ENCODE measurements at regions not wholly inside any gene's neighbourhood (a gene's known extent, or its start where the extent isn't known, plus 50 kb on each side); places are given as distances from the start of the nearest gene placed in this dataset.
"Not testable (repeated sequence)": the region's sequence is repeated elsewhere in the genome, so short reads cannot be mapped to it uniquely, and the experiment has no call there.

GRCh38 chr16:19959736-19960135 lies 75.1 kb upstream of the GPRC5B start:
- Histone ChIP-seq H3K4me3 (replicated peaks; ENCODE audit: insufficient read depth, low read length) (no peak overlapping the region), H3K27ac (replicated peaks) (no peak overlapping the region), H3K27me3 (ENCODE audit: insufficient read depth, poor library complexity, severe bottlenecking) (no peaks in the 10 kb centered on the region)
- TF ChIP-seq REST (IDR thresholded peaks at IDR 0.05; ENCODE audit: insufficient replicate concordance, low read depth), result no peak
- no peak for TF ChIP-seq SPI1 (IDR thresholded peaks at IDR 0.05; ENCODE audit: borderline replicate concordance, low read depth)
- no peak for TF ChIP-seq POLR2AphosphoS5 (IDR thresholded peaks at IDR 0.05; ENCODE audit: low read depth)
- TF ChIP-seq CTCF (IDR thresholded peaks at IDR 0.05; ENCODE audit: insufficient read depth, low read length), result no peak
- no peak for TF ChIP-seq GABPA (IDR thresholded peaks at IDR 0.05; ENCODE audit: low read depth)
- DNase-seq (ENCODE audit: low read depth in 1 of 2, low spot score in 1 of 2), result no peak

GRCh38 chr16:19955896-19956295 lies 71.2 kb upstream of the GPRC5B start:
- not testable (repeated sequence) for H3K27ac ChIP-seq (replicated peaks); DNase-seq (ENCODE audit: low read depth in 1 of 2, low spot score in 1 of 2); H3K27me3 ChIP-seq (ENCODE audit: insufficient read depth, poor library complexity, severe bottlenecking); H3K4me3 ChIP-seq (replicated peaks; ENCODE audit: insufficient read depth, low read length)

- not testable (repeated sequence) for H3K27me3 ChIP-seq (ENCODE audit: insufficient read depth, poor library complexity, severe bottlenecking); H3K4me3 ChIP-seq (replicated peaks; ENCODE audit: insufficient read depth, low read length); DNase-seq (ENCODE audit: low read depth in 1 of 2, low spot score in 1 of 2); H3K27ac ChIP-seq (replicated peaks)
These were observed 70.4 kb upstream of the GPRC5B start for GRCh38 chr16:19955084-19955483.

- no peak for DNase-seq (ENCODE audit: low read depth in 1 of 2, low spot score in 1 of 2)
- Histone ChIP-seq H3K27me3 (ENCODE audit: insufficient read depth, poor library complexity, severe bottlenecking) (no peaks in the 10 kb centered on the region), H3K4me3 (replicated peaks; ENCODE audit: insufficient read depth, low read length) (no peak overlapping the region), H3K27ac (replicated peaks) (no peak overlapping the region)
- no peak for TF ChIP-seq CTCF (IDR thresholded peaks at IDR 0.05; ENCODE audit: insufficient read depth, low read length)
- TF ChIP-seq REST (IDR thresholded peaks at IDR 0.05; ENCODE audit: insufficient replicate concordance, low read depth), result no peak
- no peak for TF ChIP-seq SPI1 (IDR thresholded peaks at IDR 0.05; ENCODE audit: borderline replicate concordance, low read depth)
- TF ChIP-seq GABPA (IDR thresholded peaks at IDR 0.05; ENCODE audit: low read depth), result no peak
- TF ChIP-seq POLR2AphosphoS5 (IDR thresholded peaks at IDR 0.05; ENCODE audit: low read depth), result no peak
These were observed 63.8 kb upstream of the GPRC5B start for GRCh38 chr16:19948186-19949104.

- no peak overlapping the region for H3K27ac ChIP-seq (replicated peaks)
- DNase-seq (ENCODE audit: low read depth in 1 of 2, low spot score in 1 of 2), result no peak
- TF ChIP-seq GABPA (IDR thresholded peaks at IDR 0.05; ENCODE audit: low read depth) (no peak), CTCF (IDR thresholded peaks at IDR 0.05; ENCODE audit: insufficient read depth, low read length) (no peak), REST (IDR thresholded peaks at IDR 0.05; ENCODE audit: insufficient replicate concordance, low read depth) (no peak), POLR2AphosphoS5 (IDR thresholded peaks at IDR 0.05; ENCODE audit: low read depth) (no peak), SPI1 (IDR thresholded peaks at IDR 0.05; ENCODE audit: borderline replicate concordance, low read depth) (no peak)
- no peaks in the 10 kb centered on the region for H3K27me3 ChIP-seq (ENCODE audit: insufficient read depth, poor library complexity, severe bottlenecking)
- H3K4me3 ChIP-seq (replicated peaks; ENCODE audit: insufficient read depth, low read length), result no peak overlapping the region
These were observed 61.3 kb upstream of the GPRC5B start for GRCh38 chr16:19945934-19946333.

All from HL-60 (cell line).